ENCODE measurements at regions not wholly inside any gene's neighbourhood (a gene's known extent, or its start where the extent isn't known, plus 50 kb on each side); places are given as distances from the start of the nearest gene placed in this dataset.
"Not testable (repeated sequence)": the region's sequence is repeated elsewhere in the genome, so short reads cannot be mapped to it uniquely, and the experiment has no call there.

DNA sequence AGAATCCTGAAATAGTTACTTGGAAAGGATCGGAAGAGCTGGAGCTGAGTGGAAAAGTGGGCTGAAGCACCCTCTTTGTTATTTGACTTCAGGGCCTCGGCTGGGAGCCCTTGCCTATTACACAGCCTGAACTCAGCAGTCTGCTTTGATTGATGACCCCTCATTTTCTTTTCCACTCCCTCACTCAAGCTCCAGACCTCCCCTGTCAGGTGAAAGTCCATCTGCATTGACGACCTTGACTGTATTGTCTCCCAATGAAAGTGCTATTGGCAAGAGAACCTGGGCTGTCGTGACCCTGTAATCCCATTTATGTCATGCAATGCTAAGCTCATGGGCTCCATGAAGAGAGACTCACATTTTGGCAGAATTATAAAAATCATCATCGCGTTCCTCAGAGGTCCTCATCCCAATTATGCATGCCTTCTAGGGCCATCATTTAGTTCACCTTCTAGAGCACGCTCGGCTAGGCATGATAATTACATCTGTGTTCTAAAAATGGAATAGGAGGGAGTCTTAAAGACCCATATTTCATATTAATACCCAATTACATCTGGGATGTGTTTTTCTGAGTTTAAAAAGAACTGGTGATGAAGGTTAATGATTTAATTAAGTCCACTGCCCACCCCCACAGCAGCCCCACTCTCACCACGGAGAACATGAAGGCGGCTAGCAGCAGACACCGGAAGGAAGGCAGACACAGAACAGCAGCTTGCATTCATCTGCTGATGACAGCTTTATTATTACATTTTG lies 472.5 kb downstream of the PID1 start:
- Mint-ChIP-seq H3K4me1 (no peaks in the 10 kb centered on the region), H3K36me3 (no peaks in the 10 kb centered on the region), H3K9me3 (peaks cover 12 to 55% (median 18%) of the 10 kb centered on the region in 6 donors), H3K27me3 (ENCODE audit: low read depth in 3 of 3) (peaks cover 0 to 5% (median 0%) of the 10 kb centered on the region in 3 donors), H3K4me3 (no peak overlapping the region), H3K27ac (no peak overlapping the region)
- no peak for DNase-seq

DNA sequence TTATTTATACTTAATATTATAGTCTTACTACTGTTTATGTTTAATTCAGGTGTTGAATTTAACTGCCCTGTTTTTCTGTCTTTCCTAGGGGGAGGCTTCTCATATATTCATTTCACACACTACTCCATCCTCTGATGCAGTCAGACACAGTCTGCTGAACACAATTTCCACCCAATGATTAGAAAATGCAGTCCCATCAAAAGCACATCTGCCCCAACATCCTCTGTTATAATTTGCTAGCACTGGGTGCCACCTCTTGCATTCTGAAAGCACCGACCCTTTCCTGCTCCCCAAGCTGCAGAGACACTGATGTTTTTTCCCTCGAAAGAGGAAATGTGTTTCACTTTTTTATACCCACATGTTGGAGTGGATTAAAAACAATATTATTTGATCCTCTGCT lies 474.7 kb downstream of the PID1 start:
- Mint-ChIP-seq H3K4me1 (no peaks in the 10 kb centered on the region), H3K36me3 (no peaks in the 10 kb centered on the region), H3K9me3 (peaks cover 11 to 52% (median 17%) of the 10 kb centered on the region in 6 donors), H3K4me3 (no peak overlapping the region), H3K27ac (no peak overlapping the region), H3K27me3 (ENCODE audit: low read depth in 3 of 3) (peaks cover 0 to 5% (median 2%) of the 10 kb centered on the region in 3 donors)
- DNase-seq, result no peak

DNA sequence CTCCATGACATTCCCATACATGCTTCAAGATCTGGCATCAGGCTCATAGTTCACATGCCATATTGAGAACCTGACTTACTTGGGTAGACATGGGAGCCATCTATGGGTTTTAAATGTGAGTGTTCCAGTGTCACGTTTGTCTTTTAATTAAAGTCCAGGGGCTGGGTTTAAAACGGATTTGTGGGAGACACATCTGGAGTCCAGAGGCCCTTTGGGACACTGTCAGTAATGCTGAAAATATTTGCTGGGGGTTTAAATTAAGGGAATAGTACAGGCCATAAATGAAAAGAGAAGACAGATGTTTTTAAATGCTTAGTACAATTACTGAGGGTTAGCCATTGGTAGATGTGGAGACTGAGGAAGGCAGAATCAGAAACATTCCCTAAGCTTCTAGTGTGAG lies 478.0 kb downstream of the PID1 start:
- Mint-ChIP-seq H3K4me1 (no peaks in the 10 kb centered on the region), H3K9me3 (peaks cover 3 to 41% (median 13%) of the 10 kb centered on the region in 6 donors), H3K36me3 (no peaks in the 10 kb centered on the region), H3K27ac (no peak overlapping the region), H3K4me3 (no peak overlapping the region), H3K27me3 (ENCODE audit: low read depth in 3 of 3) (peaks cover 0 to 5% (median 2%) of the 10 kb centered on the region in 3 donors)
- no peak for DNase-seq

DNA sequence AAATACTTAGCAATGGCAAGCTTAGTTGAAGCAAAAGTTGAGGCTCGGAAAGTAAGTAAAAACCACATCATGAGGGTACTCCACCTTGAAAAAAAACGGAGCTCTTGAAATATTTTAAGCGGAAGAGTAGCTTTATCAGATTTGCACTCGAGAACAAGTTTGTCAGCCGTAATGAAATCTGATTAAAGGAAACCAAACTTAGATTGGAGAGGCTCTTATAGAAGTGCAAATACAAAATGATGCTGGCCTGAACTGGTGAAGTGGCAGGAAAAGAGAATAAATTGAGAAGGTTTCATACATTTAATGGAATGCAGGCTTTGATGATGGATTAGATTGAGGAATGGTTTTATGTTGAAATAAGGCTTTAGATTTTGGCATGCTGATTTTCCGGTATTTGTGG lies 484.2 kb downstream of the PID1 start:
- H3K4me1 Mint-ChIP-seq, result no peaks in the 10 kb centered on the region
- no peaks in the 10 kb centered on the region for H3K36me3 Mint-ChIP-seq
- H3K27me3 Mint-ChIP-seq (ENCODE audit: low read depth in 3 of 3), result no peaks in the 10 kb centered on the region
- no peak overlapping the region for H3K4me3 Mint-ChIP-seq
- no peak overlapping the region for H3K27ac Mint-ChIP-seq
- H3K9me3 Mint-ChIP-seq, result peaks cover 4 to 30% (median 20%) of the 10 kb centered on the region in 6 donors
- DNase-seq, result no peak

DNA sequence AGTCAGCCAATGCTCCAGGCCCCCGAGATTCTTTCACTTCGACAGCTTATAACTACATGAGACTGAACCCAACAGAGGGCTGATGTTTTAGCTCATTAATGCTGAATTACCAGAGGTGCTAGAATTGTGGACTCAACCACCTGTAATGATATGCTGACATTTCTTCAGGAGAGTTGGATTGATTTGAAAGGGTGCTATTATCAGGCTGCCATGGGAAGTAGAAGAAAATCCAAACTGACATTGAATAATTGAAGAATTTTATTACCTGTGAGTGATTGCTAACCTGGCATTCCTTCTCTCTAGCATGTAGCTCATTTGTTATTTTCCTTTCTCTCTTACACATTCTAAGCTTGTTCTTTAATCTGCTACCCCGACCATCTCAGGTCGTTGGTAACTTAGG lies 488.8 kb downstream of the PID1 start:
- Mint-ChIP-seq H3K4me3 (no peak overlapping the region), H3K27ac (no peak overlapping the region), H3K27me3 (ENCODE audit: low read depth in 3 of 3) (no peaks in the 10 kb centered on the region), H3K36me3 (no peaks in the 10 kb centered on the region), H3K9me3 (peaks cover 6 to 37% (median 22%) of the 10 kb centered on the region in 6 donors), H3K4me1 (no peaks in the 10 kb centered on the region)
- no peak for DNase-seq

DNA sequence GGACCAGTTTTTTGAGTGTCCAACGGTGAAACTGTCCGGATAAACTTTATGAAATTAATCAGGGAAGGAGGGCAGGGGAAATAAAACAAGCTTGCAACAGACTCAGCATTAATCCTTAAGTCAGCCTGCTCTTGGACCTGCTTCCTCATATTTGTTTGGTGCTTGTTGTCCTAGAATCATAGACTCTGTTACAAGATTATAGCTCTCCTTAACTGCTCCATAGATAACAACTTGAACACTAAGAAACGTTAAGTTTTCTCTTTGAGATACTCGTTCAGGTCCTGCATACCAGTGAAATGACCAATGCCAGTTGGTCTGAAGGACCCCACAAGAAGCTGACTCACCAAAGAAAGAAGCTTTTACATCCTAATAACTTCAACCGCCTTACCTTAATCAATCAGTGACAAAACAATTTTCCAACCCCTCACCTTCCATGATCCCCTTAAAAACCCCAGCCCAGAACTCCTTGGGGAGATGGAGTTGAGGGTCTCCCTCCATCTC lies 493.2 kb downstream of the PID1 start:
- peaks cover 0 to 1% (median 0%) of the 10 kb centered on the region in 3 donors for H3K27me3 Mint-ChIP-seq (ENCODE audit: low read depth in 3 of 3)
- no peak overlapping the region for H3K4me3 Mint-ChIP-seq
- H3K4me1 Mint-ChIP-seq, result no peaks in the 10 kb centered on the region
- H3K36me3 Mint-ChIP-seq, result no peaks in the 10 kb centered on the region
- peaks cover 14 to 65% (median 26%) of the 10 kb centered on the region in 6 donors for H3K9me3 Mint-ChIP-seq
- DNase-seq, result no peak
- no peak overlapping the region for H3K27ac Mint-ChIP-seq

DNA sequence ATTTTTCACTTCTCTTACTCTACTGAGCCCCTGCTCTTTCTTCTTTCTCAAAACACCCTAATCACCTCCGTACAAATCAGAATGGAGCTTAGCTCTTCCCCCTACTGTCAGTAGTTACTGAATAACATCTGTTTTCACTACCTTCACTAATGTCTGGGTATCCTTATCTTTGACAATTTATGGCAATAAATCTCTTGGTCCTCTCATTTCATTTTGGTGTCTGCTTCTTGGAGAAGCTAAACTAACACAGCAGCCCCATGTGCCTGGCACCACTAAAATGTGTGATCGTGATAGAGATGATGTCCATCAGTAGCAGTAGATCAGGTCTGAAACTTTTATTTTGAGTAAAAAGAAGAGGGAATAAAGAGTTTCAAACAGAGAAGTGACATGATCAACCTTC lies 496.5 kb downstream of the PID1 start:
- Mint-ChIP-seq H3K27ac (no peak overlapping the region), H3K4me3 (no peak overlapping the region), H3K9me3 (peaks cover 13 to 71% (median 21%) of the 10 kb centered on the region in 6 donors)

DNA sequence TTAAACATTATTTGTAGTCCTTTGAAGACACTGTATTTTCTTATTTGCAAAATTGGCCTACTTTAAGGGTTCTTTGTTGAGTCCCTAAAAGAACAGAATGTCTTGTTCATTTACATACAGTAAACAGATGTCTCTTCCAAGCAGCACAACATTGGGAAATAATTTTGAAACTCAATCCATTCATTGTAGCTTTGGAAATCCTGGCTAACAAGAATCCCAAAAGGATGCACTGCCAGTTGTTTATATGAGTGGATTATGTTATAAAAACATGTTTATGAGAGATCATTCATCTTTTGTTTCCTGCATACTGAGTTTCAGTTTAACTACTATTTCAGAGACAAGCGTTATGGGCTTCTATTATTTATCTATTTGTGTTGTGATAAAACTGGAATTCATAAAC lies 499.3 kb downstream of the PID1 start:
- peaks cover 13 to 63% (median 17%) of the 10 kb centered on the region in 6 donors for H3K9me3 Mint-ChIP-seq

More for the DNA sequence above, 496.5 kb downstream of the PID1 start:
- peaks cover 0 to 1% (median 0%) of the 10 kb centered on the region in 3 donors for H3K27me3 Mint-ChIP-seq (ENCODE audit: low read depth in 3 of 3)
- H3K4me1 Mint-ChIP-seq, result no peaks in the 10 kb centered on the region
- no peak for DNase-seq
- H3K36me3 Mint-ChIP-seq, result no peaks in the 10 kb centered on the region

DNA sequence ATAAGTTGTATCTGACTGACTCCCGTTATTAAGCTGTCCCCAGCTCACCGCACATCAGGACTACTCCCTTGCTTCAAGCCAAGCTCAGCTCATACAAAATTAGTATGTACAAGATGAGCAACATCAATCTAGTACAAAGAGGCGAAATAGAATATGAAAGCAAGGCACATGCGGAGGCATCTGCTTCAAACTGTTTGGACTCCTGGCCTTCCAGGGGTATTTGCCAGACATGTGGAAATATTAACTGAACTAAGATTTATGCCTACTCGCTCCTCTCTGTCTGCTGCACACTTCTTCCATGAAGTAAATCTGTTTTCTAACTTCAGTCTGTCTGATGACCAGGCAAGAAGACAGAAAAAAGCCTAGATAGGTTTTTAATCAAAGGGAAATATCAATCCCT lies 499.8 kb downstream of the PID1 start:
- no peak for DNase-seq
- H3K4me3 Mint-ChIP-seq, result no peak overlapping the region
- no peaks in the 10 kb centered on the region for H3K4me1 Mint-ChIP-seq
- H3K27ac Mint-ChIP-seq, result no peak overlapping the region
- H3K36me3 Mint-ChIP-seq, result no peaks in the 10 kb centered on the region
- peaks cover 0 to 1% (median 0%) of the 10 kb centered on the region in 3 donors for H3K27me3 Mint-ChIP-seq (ENCODE audit: low read depth in 3 of 3)
- H3K9me3 Mint-ChIP-seq, result peaks cover 13 to 62% (median 18%) of the 10 kb centered on the region in 6 donors

More for the DNA sequence above, 499.3 kb downstream of the PID1 start:
- no peak overlapping the region for H3K27ac Mint-ChIP-seq
- no peak for DNase-seq
- no peak overlapping the region for H3K4me3 Mint-ChIP-seq
- H3K36me3 Mint-ChIP-seq, result no peaks in the 10 kb centered on the region
- H3K27me3 Mint-ChIP-seq (ENCODE audit: low read depth in 3 of 3), result peaks cover 0 to 1% (median 0%) of the 10 kb centered on the region in 3 donors
- H3K4me1 Mint-ChIP-seq, result no peaks in the 10 kb centered on the region

DNA sequence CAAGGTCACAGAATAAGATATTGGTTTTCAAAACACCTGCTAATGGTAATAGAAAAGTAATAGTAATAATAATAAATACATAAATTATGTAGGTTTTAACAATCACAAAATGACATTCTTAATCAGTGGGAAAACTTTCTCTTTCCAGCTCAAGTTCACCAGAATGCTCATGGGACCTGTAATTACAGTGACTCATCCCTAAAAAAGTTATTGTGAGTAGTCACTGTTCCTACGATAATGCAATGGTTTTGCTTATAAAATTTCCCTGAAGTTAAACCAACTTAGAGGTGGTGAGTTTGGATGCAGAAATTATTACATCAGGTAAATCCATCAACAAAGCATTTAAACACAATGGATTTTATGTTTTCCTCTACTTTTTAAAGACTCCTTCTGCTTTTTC lies 502.3 kb downstream of the PID1 start:
- H3K27me3 Mint-ChIP-seq (ENCODE audit: low read depth in 3 of 3), result peaks cover 0 to 1% (median 0%) of the 10 kb centered on the region in 3 donors
- H3K4me1 Mint-ChIP-seq, result no peaks in the 10 kb centered on the region

DNA sequence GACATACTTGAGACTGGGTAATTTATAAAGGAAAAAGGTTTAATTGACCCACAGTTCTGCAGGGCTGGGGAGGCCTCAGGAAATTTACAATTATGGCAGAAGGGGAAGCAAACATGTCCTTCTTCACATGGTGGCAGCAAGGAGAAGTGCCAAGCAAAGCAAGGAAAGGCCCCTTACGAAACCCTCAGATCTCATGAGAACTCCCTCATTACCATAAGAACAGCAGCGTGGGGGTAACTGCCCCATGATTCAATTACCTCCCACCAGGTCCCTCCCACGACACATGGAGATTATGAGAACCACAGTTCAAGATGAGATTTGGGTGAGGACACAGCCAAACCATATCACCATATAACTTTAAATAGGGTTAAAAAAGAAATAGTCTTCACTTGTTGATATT lies 502.9 kb downstream of the PID1 start:
- DNase-seq; H3K4me1 Mint-ChIP-seq; H3K27ac Mint-ChIP-seq; H3K36me3 Mint-ChIP-seq; H3K27me3 Mint-ChIP-seq (ENCODE audit: low read depth in 3 of 3); H3K4me3 Mint-ChIP-seq: not testable (repeated sequence)
- peaks cover 4 to 46% (median 15%) of the 10 kb centered on the region in 6 donors for H3K9me3 Mint-ChIP-seq

More for the DNA sequence above, 502.3 kb downstream of the PID1 start:
- Mint-ChIP-seq H3K9me3 (peaks cover 8 to 50% (median 15%) of the 10 kb centered on the region in 6 donors), H3K36me3 (no peaks in the 10 kb centered on the region), H3K4me3 (no peak overlapping the region), H3K27ac (no peak overlapping the region)
- DNase-seq, result no peak

DNA sequence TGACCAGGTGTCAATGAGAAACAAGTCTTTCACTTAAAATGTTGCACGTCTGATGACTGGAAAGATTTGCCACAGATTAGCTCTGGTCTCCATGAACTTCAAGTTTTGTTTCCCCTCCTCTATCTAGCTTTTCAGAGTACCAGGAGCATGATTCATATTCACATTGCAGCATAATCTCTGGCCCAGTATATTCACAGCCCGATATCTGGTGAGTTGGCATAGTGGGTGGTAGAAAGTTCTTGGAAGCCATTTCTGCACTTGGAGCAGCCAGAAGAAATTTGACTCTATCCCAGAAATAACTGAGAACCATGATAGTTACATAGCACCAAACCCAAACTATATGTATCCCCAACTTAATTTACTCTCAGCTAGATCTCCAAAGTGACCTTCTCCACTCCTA lies 503.9 kb downstream of the PID1 start:
- Mint-ChIP-seq H3K27me3 (ENCODE audit: low read depth in 3 of 3) (no peaks in the 10 kb centered on the region), H3K36me3 (no peaks in the 10 kb centered on the region), H3K9me3 (peaks cover 7 to 40% (median 17%) of the 10 kb centered on the region in 6 donors), H3K27ac (no peak overlapping the region), H3K4me3 (no peak overlapping the region), H3K4me1 (no peaks in the 10 kb centered on the region)
- DNase-seq, result no peak

DNA sequence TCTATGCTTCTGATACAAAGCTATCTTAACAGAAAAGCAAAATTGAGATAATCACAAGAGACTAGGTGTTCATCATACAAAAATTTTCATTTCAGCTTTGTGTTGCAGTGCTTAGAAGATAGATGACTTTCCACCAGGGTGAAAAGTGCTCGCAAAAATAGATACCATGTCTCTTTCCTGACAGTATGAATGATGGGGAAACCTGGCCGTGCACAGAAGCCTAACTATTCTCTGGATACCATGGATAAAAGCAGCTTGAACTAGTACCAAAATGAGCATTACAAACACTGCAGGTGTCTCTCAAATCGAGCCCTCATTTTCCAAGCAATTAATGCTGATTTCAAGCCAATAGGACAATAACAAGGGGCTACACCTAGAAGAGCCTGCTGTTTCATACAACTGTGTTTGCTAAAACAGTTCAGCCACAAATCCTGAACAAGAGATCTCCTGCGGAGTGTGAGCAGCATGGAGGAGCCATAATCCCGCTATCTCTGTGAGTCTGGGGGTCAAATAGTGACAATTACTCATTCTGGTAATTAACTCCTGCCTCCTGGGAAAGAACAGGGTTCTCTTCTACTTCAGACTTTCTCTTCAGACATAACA lies 507.6 kb downstream of the PID1 start:
- H3K27ac Mint-ChIP-seq, result no peak overlapping the region
- H3K36me3 Mint-ChIP-seq, result no peaks in the 10 kb centered on the region
- H3K27me3 Mint-ChIP-seq (ENCODE audit: low read depth in 3 of 3), result no peaks in the 10 kb centered on the region
- H3K4me1 Mint-ChIP-seq, result no peaks in the 10 kb centered on the region
- no peak for DNase-seq
- H3K4me3 Mint-ChIP-seq, result no peak overlapping the region
- peaks cover 8 to 23% (median 15%) of the 10 kb centered on the region in 6 donors for H3K9me3 Mint-ChIP-seq

DNA sequence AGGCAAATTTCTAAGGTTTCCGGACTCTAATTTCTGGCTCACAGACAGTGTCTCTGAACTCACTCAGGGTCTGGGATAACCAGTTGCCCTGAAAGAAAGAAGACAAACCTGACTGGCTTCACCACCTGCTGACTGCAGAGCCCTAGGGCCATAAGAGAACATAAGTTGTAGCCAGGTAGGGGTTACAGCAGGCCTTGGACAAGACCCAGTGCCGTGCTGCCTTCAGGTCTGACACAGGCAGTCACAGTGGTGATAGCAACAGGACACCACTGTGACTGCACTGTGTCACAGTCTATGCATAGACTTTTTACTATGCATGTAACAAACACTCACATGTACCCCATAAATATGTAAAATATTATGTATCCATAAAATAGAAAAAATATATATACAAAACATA lies 508.5 kb downstream of the PID1 start:
- DNase-seq, result no peak
- H3K27me3 Mint-ChIP-seq (ENCODE audit: low read depth in 3 of 3), result no peaks in the 10 kb centered on the region
- H3K4me3 Mint-ChIP-seq, result no peak overlapping the region
- H3K4me1 Mint-ChIP-seq, result no peaks in the 10 kb centered on the region
- no peak overlapping the region for H3K27ac Mint-ChIP-seq
- no peaks in the 10 kb centered on the region for H3K36me3 Mint-ChIP-seq
- H3K9me3 Mint-ChIP-seq, result peaks cover 8 to 23% (median 14%) of the 10 kb centered on the region in 6 donors
